HL-60/S4 treated with phorbol 12-myristate 13-acetate at 8.2 ng/mL for 4 days and 3 days (cell line): ENCODE measurements at regions not wholly inside any gene's neighbourhood (a gene's known extent, or its start where the extent isn't known, plus 50 kb on each side); places are given as distances from the start of the nearest gene placed in this dataset.
"Not testable (repeated sequence)": the region's sequence is repeated elsewhere in the genome, so short reads cannot be mapped to it uniquely, and the experiment has no call there.

Experiments used
- in situ Hi-C: fragments of 300-500 bp; cut with MboI; formaldehyde crosslinking; loops from 2 replicates; pipeline ENCODE4 v1.15.0; 2022; ENCODE audit warnings: low sequenced_read_pairs

GRCh38 chr14:71355324-71356201 is 448.3 kb downstream of the PCNX1 start:
- in situ Hi-C loops = no loop called here

- in situ Hi-C loops = no loop called here
These were observed 451.1 kb downstream of the PCNX1 start for GRCh38 chr14:71358209-71358931.

- in situ Hi-C loops = not testable (repeated sequence)
These were observed 451.7 kb downstream of the PCNX1 start for GRCh38 chr14:71358932-71359421.

GRCh38 chr14:71359823-71360222 is 452.6 kb downstream of the PCNX1 start:
- in situ Hi-C loops = no loop called here

- in situ Hi-C loops = no loop called here
These were observed 454.1 kb downstream of the PCNX1 start for GRCh38 chr14:71361336-71361735.

GRCh38 chr14:71361874-71362273 is 454.6 kb downstream of the PCNX1 start:
- in situ Hi-C loops = no loop called here

GRCh38 chr14:71362282-71362681 is 455.0 kb downstream of the PCNX1 start:
- in situ Hi-C loops = no loop called here

GRCh38 chr14:71362920-71363584 is 455.8 kb downstream of the PCNX1 start:
- in situ Hi-C loops = no loop called here

GRCh38 chr14:71363946-71364925 is 457.0 kb downstream of the PCNX1 start:
- in situ Hi-C loops = no loop called here

GRCh38 chr14:71365361-71365760 is 458.1 kb downstream of the PCNX1 start:
- in situ Hi-C loops = no loop called here

GRCh38 chr14:71366861-71367260 is 459.6 kb downstream of the PCNX1 start:
- in situ Hi-C loops = no loop called here

- in situ Hi-C loops = no loop called here
These were observed 464.6 kb downstream of the PCNX1 start for GRCh38 chr14:71371711-71372396.

GRCh38 chr14:71372411-71372838 is 465.2 kb downstream of the PCNX1 start:
- in situ Hi-C loops = no loop called here

- in situ Hi-C loops = no loop called here
These were observed 466.5 kb downstream of the PCNX1 start for GRCh38 chr14:71373773-71374172.

- in situ Hi-C loops = no loop called here
These were observed 467.7 kb downstream of the PCNX1 start for GRCh38 chr14:71374989-71375388.

GRCh38 chr14:71377099-71377498 is 469.8 kb downstream of the PCNX1 start:
- in situ Hi-C loops = no loop called here

- in situ Hi-C loops = no loop called here
These were observed 473.0 kb downstream of the PCNX1 start for GRCh38 chr14:71380271-71380670.

- in situ Hi-C loops = no loop called here
These were observed 474.6 kb downstream of the PCNX1 start for GRCh38 chr14:71381814-71382213.

GRCh38 chr14:71382315-71382714 is 475.1 kb downstream of the PCNX1 start:
- in situ Hi-C loops = no loop called here

- in situ Hi-C loops = no loop called here
These were observed 476.3 kb downstream of the PCNX1 start for GRCh38 chr14:71383510-71383909.
